ENCODE measurements at regions not wholly inside any gene's neighbourhood (a gene's known extent, or its start where the extent isn't known, plus 50 kb on each side); places are given as distances from the start of the nearest gene placed in this dataset.

DNA sequence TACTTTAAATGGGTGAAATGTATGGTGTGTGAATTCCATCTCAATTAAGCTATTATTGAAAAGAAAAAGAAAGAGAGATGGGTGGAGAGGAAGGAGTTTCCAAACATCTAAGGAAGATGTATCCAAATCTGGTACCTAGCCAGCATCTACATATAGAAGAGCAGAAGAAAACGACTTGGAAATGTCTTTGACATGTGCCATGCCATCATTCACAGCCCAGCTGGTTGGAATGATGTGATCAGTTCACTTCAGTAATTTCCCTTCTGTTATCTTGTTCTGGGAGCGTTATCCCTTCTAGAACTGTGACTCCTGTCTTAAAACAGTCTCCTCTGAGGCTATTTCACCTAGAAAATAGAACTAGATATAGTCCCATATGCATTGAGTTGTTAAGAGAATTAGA, 312.8 kb upstream of the GYPC start:
- no peak for DNase-seq (ENCODE audit: low read depth, low spot score)
- TF ChIP-seq, protein P1, sequence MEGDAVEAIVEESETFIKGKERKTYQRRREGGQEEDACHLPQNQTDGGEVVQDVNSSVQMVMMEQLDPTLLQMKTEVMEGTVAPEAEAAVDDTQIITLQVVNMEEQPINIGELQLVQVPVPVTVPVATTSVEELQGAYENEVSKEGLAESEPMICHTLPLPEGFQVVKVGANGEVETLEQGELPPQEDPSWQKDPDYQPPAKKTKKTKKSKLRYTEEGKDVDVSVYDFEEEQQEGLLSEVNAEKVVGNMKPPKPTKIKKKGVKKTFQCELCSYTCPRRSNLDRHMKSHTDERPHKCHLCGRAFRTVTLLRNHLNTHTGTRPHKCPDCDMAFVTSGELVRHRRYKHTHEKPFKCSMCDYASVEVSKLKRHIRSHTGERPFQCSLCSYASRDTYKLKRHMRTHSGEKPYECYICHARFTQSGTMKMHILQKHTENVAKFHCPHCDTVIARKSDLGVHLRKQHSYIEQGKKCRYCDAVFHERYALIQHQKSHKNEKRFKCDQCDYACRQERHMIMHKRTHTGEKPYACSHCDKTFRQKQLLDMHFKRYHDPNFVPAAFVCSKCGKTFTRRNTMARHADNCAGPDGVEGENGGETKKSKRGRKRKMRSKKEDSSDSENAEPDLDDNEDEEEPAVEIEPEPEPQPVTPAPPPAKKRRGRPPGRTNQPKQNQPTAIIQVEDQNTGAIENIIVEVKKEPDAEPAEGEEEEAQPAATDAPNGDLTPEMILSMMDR (IDR thresholded peaks at IDR 0.05; ENCODE audit: low read depth, low read length), result no peak
- in situ Hi-C loops (cut with HindIII; ENCODE audit: low sequenced_read_pairs), result no loop called here
- H3K4me3 ChIP-seq (ENCODE audit: low read depth, low read length), result no peak overlapping the region

DNA sequence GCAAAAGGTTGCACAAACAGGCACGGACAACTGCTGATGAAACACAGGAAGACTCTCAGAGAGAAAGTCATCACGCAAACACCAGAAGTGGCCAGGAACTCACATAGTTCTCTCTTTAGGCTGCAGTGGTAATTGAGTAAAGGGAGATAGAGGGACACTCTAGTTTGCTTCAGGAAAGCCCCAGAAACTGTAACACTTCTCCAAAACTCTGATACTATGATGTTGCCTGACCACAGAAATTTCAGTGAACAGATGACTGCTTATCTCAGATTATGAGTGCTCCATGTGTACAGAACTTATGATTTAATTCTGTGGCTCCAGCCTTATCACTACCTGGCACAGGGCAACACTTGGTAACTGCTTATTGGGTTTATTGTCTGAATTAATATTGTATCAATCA, 311.5 kb upstream of the GYPC start:
- no peak overlapping the region for H3K4me3 ChIP-seq (ENCODE audit: low read depth, low read length)
- in situ Hi-C loops (cut with HindIII; ENCODE audit: low sequenced_read_pairs), result no loop called here
- TF ChIP-seq, protein P1 (IDR thresholded peaks at IDR 0.05; ENCODE audit: low read depth, low read length), result no peak
- no peak for DNase-seq (ENCODE audit: low read depth, low spot score)

GRCh38 chr2:126345691-126346090, 310.3 kb upstream of the GYPC start:
- in situ Hi-C loops (cut with HindIII; ENCODE audit: low sequenced_read_pairs), result no loop called here
- H3K4me3 ChIP-seq (ENCODE audit: low read depth, low read length), result no peak overlapping the region
- DNase-seq (ENCODE audit: low read depth, low spot score), result no peak
- TF ChIP-seq, protein P1 (IDR thresholded peaks at IDR 0.05; ENCODE audit: low read depth, low read length), result no peak

DNA sequence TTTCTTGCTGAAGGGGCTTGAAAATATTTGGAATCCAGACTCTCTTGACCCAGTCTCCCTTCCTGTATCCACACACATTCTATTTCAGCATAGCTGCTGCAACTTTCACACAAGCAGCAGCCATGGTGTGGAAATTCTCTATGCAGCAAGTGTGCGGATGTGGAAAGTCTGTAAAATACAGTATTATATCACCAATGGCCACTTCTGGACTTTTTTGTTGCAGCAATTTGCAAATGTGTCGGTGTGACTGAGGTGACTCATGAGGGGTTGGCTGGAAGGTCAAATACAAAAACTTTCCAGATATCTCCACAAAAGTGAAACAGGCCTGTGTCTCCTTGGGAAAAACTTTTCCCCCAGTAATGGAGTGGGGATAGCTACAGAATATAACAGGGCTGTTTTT, 299.3 kb upstream of the GYPC start:
- in situ Hi-C loops (cut with HindIII; ENCODE audit: low sequenced_read_pairs), result no loop called here
- TF ChIP-seq, protein P1 (IDR thresholded peaks at IDR 0.05; ENCODE audit: low read depth, low read length), result no peak
- no peak overlapping the region for H3K4me3 ChIP-seq (ENCODE audit: low read depth, low read length)
- no peak for DNase-seq (ENCODE audit: low read depth, low spot score)

DNA sequence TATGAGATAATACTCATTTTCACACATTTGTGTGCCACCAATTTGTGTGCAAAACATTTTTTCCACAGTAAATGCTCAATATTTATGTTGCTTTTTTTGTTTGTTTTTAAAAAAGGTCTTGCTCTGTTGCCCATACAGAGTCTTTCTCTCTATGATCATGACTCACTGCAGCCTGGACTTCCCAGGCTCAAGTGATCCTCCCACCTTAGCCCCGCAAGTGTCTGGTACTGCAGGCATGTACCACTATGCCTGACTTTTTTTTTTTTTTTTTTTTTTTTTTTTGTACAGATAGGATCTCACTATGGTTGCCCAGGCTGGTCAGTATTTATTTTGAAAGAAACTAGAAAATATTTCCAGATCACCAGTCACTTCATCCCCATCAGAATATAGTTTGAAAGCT, 297.8 kb upstream of the GYPC start:
- TF ChIP-seq, protein P1 (IDR thresholded peaks at IDR 0.05; ENCODE audit: low read depth, low read length), result no peak
- in situ Hi-C loops (cut with HindIII; ENCODE audit: low sequenced_read_pairs), result no loop called here
- DNase-seq (ENCODE audit: low read depth, low spot score), result no peak
- H3K4me3 ChIP-seq (ENCODE audit: low read depth, low read length), result no peak overlapping the region

- TF ChIP-seq, protein P1 (IDR thresholded peaks at IDR 0.05; ENCODE audit: low read depth, low read length), result peak; percentile 34
- in situ Hi-C loops (cut with HindIII; ENCODE audit: low sequenced_read_pairs), result no loop called here
- DNase-seq (ENCODE audit: low read depth, low spot score), result peak; percentile 5
- no peak overlapping the region for H3K4me3 ChIP-seq (ENCODE audit: low read depth, low read length)
Observed at GRCh38 chr2:126359494-126359893, 296.5 kb upstream of the GYPC start.

DNA sequence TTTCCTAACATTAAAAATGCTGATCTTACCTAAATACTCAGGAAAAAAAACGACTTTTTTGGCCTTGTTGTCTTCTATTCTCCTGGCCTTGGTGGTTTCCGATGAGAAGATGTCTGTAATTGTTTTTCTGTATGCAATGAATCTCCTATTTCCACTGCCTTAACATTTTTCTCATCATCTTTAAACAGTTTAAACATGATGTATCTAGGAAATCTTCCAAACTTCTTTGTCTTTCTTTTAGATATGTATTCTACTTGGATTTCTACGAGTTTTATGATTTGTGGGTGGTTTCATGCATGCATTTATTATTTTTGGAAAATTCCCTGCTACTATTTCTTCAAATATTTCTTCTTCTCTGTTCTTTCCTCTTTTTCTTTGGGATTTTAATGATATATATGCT, 288.6 kb upstream of the GYPC start:
- in situ Hi-C loops (cut with HindIII; ENCODE audit: low sequenced_read_pairs), result no loop called here
- H3K4me3 ChIP-seq (ENCODE audit: low read depth, low read length), result no peak overlapping the region
- TF ChIP-seq, protein P1 (IDR thresholded peaks at IDR 0.05; ENCODE audit: low read depth, low read length), result no peak
- no peak for DNase-seq (ENCODE audit: low read depth, low spot score)

Measured in astrocyte of the spinal cord (primary cell).